Esophagus squamous epithelium (tissue), 4 donors: ENCODE measurements at regions not wholly inside any gene's neighbourhood (a gene's known extent, or its start where the extent isn't known, plus 50 kb on each side); places are given as distances from the start of the nearest gene placed in this dataset.

Experiments used
- POLR2A ChIP-seq, 4 donors: fragments of 450-650 bp; IDR thresholded peaks; one replicate each; pipeline ENCODE4 v1.6.1; 2017; ENCODE audit warnings: antibody characterized with exemption in 4 of 4, mild to moderate bottlenecking in 4 of 4, moderate library complexity in 3 of 4
- TF ChIP-seq, protein P1 (sequence below), 6 experiments: fragments of 450-650 bp in 4 of 6; fragments of 200-600 bp in 2 of 6; sonication (generic) in 2 of 6; IDR thresholded peaks; one replicate each; pipeline ENCODE4 v1.5.1; 2016 to 2019; ENCODE audit warnings: antibody characterized with exemption in 6 of 6, mild to moderate bottlenecking in 4 of 6, moderate library complexity in 4 of 6

GRCh38 chr18:27604583-27604982 lies 419.5 kb upstream of the CHST9 start:
- TF ChIP-seq POLR2A (IDR thresholded peaks at IDR 0.05) = no peak
- TF ChIP-seq, protein P1, sequence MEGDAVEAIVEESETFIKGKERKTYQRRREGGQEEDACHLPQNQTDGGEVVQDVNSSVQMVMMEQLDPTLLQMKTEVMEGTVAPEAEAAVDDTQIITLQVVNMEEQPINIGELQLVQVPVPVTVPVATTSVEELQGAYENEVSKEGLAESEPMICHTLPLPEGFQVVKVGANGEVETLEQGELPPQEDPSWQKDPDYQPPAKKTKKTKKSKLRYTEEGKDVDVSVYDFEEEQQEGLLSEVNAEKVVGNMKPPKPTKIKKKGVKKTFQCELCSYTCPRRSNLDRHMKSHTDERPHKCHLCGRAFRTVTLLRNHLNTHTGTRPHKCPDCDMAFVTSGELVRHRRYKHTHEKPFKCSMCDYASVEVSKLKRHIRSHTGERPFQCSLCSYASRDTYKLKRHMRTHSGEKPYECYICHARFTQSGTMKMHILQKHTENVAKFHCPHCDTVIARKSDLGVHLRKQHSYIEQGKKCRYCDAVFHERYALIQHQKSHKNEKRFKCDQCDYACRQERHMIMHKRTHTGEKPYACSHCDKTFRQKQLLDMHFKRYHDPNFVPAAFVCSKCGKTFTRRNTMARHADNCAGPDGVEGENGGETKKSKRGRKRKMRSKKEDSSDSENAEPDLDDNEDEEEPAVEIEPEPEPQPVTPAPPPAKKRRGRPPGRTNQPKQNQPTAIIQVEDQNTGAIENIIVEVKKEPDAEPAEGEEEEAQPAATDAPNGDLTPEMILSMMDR (IDR thresholded peaks at IDR 0.05) = no peak
